OCI-M1 (cell line): ENCODE measurements at regions not wholly inside any gene's neighbourhood (a gene's known extent, or its start where the extent isn't known, plus 50 kb on each side); places are given as distances from the start of the nearest gene placed in this dataset.
"Not testable (repeated sequence)": the region's sequence is repeated elsewhere in the genome, so short reads cannot be mapped to it uniquely, and the experiment has no call there.

Experiments used
- DNase-seq: peaks from one replicate; lab custom pipeline; 2025; lab: John Stamatoyannopoulos, UW

DNA sequence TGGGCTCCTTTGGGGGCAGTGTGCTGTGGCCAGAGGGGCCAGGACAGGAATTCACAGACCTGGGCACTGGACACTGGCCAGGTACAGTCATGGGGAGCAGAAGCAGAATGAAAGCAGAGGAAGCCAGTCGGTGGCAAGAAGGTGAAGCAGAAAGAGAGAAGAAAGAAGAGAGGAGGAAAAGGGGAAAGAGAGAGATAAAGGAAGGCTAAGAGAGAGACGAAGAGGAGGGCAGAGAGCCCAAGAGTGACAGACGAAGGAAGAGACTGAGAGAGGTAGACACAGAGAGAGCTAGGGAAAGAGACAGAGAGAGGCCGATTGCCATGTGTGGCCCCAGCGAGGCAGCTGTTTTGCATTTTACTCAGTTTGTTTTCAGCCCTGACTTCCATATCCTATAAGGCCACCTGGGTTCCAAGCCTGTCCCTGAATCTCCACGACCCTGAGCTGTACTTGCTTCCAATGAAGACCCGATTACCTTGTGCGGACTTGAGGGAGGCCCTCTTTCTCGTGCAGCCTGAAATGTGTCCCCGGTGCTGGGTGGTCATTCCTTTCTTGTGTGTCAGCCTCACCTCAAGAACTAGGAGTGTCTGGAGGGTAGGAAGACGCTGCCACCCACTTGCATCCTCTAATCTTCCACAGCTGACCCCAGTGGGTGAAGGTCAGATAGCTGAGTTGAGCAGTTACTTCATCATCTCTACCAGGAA, 73.9 kb downstream of the LSM3 start:
- DNase-seq = no peak

DNA sequence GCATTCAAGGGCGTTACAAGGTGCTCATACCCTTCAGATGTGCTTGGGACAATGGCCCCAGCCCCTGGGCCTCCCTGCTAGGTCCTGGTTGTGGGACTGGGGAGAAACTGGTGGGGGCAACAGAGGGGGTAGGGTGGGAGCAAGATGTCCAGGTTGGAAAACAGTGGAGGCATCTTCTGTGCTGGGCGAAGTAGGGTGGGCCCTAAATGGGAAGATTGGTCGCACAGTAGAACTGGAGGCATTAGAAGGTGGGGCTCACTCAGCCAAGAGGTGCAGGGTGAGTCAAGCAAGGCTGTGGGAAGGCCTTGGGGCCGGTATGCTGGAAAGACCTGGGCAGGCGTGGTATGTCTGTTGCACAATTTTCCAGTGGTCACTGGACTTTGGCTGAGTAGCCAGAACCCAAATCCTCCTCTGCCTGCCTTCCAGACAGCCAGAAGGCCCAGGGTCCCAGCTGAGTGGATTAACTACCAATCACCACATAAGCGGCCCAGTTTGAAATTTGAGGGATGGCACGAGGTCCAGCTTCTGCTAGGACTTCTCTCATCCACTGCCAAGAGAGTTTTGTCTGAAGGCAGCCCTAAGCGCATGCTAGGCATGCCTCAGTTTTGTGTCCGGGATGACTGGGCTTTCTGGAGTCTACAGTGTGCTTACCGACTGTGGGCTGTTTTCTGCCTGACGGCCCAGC, 74.5 kb downstream of the LSM3 start:
- DNase-seq = no peak

DNA sequence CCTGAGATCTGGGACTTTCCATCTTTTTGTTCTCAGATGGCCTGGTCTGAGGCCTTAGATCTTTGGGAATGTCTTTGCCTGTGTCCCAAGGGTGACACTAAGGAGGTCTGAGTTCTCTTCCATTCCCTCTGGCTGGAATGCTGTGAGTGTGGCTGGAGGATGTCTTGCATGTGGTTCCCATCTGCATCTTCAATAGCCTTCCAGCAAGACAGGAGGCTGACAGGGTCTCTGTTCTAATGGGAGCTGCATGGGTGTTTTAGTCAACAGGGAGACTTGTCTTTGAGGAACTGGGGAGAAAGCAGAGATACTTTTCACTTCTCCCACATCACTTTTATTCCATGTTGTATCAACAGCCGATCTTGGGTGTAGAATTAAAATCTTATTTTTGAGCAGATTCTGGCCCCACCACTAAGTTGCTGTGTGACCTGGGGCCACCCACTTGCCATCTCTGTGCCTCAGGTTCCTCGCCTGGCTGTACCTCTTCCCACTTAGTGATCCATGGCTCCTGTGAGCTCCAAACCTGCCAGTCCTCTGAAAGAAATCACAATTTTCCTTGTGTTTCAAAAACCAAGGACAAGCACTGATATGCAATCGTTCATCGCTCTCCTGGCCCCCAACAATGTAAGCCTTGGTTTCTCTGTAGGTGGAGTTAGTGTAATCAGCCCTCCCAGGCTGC, 75.2 kb downstream of the LSM3 start:
- DNase-seq = no peak

DNA sequence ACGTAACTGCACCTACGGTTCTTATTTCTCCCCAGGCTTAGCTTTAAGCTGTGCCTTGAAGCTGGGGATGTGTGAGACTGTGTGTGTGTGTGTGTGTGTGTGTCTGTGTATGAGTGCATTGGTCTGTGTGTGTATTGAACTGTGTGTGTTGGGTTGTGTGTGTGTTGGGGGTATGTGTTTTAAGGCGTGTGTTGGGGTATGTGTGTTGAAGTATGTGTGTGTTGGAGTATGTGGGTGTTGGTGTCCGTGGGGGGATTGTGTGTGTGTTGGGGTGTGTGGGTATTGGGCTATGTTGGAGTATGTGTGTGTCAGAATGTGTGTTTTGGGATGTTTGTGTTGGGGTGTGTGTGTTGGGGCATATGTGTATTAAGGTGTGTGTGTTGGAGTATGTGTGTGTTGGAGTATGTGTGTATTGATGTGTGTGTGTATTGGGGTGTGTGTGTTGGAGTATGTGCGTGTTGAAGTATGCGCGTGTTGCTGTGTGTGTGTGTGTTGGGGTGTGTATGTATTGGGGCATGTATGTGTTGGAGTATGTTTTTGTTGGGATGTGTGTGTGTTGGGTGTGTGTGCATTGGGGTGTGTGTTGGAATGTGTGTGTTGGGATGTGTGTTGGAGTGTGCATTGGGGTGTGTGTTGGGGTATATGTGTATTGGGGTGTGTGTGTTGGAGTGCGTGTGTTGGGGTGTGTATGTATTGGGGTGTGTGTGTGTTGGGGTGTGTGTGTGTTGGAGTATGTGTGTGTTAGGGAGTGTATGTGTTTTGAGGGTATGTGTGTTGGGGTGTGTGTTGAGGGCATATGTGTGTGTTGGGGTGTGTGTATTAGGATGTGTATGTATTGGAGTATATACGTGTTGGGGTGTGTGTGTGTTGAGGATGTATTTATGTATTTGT, 76.4 kb downstream of the LSM3 start:
- DNase-seq = no peak

DNA sequence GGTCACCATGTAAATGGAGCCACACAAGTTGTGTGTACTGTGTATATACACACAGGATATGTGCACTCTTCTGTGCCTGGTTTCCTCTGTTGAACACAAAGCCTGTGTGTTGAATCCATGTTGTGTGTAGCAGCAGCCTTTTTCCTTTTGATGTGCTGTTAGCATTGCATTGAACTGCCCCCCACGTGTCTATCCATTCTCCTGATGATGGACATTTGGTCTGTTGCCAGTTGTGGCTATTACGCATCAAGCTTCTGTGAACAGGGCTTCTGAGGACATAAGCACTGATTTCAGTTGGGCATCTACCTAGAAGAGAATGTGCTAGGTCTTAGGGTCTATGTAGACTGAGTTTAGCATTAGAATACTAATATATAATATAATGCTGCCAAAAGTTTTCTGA, 77.4 kb downstream of the LSM3 start:
- DNase-seq = no peak

DNA sequence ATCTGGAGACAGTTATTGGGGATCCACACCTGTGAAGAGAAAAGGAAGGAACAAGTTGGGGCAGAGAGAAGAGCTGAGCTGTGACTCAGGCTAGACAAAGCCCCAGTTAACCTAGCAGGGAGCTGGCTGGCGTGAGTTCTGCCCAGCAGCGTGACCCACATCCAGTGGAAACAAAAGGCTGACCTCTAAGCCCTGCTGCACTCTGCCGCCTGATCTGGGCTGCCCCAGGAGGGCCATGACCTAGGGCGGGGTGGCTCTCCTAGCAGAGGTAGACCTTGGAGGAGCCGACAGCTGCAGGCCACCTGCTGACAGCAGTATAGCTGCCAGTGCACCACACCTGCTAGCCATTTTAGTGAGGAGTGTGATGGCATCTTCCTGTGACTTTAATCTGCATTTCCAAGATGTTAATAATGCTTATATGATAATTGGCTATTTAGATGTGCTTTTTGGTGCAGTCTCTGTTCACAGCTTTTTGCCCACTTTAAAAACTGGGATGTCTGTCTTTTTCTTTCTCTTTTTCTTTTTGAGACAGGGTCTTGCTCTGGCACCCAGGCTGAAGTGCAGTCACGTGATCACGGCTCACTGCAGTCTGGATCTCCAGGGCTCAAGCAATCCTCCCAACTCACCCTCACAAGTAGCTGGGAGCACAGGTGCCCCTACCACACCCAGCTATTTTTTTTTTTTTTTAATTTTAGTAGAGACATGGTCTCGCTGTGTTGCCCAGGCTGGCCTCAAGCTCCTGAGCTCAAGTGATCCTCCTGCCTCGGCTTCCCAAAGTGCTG, 78.1 kb downstream of the LSM3 start:
- no peak for DNase-seq

DNA sequence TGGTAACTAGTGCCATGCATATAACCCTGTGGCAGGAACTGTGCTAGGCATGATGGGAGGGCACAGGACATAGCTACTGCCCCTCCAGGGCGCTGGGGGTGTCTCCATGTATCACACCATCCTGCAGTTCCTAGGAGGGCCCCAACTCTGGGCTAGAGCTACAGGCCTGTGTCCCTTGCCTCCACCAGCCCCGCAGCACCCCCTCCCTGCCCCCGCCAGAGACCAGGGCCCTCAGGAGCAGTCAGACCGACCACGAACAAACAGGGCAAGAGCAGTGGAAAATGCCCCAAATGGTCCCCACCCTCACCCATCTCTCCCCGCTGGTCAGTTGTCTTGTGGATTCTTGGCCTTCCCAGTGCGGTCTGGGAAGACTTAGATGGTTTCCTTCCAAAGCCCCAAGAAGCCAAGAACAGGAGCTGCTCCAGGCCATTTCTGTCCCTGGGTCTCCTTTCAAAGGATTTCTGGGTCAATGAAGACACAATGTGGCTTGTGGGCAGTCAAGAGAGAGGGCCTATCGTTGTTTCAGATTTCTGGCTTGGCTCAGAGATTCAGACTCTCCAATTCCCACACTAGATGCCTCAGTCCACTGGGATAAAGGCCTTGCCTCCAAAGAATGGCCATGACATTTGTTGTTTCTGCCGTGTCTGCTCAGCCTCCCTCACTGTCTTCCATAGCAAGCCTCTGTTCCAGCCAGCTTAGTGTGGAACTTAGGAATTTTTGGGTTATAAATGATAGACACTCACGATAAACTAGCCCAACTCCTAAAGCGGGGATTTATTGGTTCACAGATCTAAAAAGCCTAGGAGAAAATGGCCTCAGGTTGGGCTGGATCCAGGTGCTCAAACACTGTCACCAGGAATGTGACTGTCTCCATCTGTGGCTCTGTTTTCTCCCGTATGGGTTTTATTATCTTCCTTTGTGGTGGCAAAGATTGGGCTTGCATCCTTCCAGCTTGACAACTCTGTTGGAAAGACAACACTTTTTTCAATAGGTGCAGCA, 80.6 kb downstream of the LSM3 start:
- no peak for DNase-seq

DNA sequence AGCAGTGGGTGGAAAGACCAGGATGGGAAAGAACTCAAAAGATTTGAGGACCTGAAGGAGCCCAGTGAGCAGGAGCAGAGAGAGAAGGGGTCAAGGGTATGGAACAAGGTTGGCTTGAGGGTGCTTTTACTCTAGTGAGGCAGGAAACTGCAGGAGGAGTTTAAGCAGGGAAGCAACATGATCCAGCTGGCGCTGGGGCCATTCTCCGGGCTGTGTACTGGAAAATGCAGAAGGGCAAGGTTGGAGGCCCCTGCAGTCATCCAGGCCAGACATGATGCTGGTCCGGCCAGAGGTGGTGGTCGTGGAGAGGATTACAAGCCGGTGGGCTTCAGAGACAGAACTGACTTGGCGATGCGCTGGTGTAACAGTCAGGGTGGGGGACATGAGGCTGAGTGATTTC, 81.8 kb downstream of the LSM3 start:
- DNase-seq = no peak

DNA sequence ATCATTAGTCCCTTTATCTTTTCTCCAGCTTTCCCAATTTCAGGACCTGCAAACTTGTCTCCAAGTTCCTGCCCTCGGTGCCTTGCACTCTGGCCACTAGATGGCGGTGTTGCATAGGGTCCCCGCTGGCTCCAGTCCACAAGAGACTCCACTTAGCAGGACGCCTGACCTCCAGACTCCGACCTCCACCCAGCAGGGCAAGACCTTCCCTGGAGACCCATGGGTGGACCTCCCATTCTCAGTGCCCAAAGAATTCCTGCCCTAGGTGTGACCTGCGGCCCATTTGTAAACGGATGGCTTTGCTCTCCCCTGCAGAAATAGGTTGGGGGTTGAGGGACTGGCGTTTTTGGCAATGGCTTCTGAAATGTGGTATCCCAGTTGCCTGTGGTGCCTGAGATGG, 82.6 kb downstream of the LSM3 start:
- peak; percentile 89 for DNase-seq

DNA sequence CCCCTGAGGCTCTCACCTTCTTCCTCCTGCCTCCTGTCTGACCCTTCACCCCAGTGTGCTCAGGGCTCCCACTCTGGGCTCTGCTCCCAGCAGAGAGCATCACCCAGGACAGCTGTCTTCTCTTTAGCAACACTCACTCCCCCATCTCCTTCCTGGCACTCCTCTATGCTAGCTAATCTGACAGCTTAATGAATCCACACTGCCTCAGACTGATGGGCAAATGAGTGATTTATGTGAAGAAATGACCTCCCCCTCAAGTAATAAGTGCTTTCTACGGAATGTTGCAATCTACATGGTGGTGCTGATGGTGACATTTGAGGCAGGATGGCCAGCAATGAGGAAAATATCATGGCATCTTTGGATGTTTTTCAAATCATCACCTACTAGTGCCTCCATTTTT, 83.6 kb downstream of the LSM3 start:
- DNase-seq = no peak

DNA sequence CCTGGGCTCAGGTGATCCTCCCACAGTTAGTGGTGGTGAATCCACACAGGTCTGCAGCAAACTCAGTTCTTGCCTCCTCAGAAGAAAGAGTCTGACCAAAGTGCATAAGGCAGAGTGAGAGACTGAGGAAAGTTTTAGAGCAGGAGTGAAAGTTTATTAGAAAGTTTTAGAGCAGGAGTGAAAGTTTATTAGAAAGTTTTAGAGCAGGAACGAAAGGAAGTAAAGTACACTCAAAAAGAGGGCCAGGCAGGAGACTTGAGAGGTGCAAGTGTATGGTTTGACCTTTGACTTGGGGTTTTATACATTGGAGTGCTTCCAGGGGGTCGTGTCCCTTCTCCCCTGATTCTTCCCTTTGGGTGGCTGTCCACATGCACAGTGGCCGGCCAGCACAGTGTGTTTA, 84.2 kb downstream of the LSM3 start:
- DNase-seq = no peak

DNA sequence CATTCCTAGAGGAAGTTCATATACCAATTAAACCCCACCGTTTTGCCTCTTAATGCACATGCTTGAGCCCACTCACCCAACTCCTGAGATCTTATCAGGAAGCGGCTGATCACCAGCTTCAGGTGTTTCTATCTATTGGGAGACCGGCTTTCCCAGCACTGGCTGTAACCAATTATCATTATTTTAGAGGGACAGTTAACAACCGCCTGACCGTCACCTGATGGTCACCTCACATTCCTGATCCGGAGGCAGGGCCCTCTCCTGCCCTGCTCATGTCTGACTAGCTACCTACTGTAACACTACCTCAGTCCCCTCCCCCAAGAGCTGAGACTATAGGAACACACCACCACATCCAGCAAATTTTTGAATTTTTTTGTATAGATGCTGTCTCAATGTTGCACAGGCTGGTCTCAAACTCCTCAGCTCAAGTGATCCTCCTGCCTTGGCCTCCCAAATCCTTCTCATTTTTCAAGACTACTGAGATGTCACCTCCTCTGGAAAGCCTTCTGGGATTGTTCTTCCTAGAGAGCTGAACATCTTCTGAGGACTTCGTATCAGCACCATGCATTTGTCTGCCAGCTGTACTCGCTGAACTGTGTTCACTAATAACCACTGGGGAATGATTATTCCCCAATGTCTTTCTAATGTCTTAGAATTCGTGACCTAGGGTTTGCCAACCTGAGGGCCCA, 84.8 kb downstream of the LSM3 start:
- no peak for DNase-seq

DNA sequence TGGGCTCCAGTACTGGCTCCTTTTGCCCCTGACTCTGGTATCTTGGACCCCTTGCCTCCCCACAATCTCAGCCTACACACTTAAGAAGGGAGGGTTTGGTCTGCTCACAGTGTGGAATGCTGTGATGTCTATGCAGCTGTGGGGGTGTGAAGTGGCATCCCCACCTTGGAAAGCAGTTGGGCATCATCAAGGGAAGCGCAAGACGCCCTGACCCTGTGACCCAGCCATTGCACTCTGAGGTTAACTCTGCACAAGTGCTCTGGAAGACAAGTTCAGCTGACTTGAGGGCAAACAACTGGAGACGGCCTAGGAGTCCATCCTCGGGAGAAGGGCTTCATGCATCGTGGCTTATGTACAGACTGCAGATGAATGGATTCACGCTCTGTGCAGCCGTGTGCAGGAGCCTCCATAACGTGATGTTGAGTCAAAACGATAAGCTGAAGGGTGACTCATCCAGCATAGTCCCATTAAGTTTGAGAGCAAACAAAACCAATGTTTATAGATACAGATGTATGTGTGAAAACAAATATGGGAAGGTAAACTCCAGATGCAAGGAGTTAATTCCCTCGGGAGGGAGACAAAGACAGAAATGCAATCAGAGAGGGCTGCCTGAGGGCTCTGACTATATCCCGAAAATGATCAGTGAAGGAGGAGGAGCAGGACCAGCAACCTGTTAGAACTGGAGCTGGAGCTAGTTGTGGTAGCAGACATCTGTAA, 86.8 kb downstream of the LSM3 start:
- no peak for DNase-seq

DNA sequence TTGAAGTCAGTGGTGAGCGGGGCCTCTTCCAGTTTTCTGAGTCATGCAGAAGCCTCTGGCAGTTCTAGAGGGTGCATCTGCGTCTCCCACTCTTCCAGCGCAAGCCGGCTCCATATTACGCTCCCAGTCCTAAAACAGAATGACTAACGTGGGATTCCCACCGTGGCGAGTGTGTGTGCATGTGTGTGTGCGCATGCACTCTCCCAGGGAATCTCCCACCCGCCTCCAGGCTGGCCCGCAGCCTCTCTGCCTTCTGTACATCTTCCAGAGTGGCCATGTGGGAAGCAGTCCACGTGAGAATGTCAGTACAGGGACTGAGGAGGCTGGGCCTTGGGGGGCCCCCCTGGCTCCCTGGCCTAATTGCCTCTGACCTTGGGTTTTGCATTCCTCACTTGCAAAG, 87.7 kb downstream of the LSM3 start:
- DNase-seq = no peak

DNA sequence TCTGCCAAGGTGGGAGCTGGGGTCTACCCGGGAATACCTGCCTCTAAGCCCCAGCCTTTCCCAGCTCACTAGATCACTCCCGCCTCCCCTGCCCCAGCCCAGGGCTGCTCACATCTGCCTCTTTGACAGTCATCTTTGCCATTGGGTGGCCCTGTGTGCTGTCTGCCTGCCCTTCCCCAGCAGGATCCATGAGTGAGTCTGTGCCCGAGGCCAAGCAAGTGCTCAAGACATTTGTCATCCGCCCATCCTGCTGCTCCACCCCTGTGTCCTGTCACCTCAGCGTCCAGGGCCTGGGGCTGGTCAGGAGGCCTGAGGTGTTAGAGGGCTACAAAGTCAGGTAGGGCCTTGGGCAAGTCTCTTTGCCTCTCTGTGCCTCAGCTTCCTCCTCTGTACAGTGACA, 89.4 kb downstream of the LSM3 start:
- DNase-seq = no peak

DNA sequence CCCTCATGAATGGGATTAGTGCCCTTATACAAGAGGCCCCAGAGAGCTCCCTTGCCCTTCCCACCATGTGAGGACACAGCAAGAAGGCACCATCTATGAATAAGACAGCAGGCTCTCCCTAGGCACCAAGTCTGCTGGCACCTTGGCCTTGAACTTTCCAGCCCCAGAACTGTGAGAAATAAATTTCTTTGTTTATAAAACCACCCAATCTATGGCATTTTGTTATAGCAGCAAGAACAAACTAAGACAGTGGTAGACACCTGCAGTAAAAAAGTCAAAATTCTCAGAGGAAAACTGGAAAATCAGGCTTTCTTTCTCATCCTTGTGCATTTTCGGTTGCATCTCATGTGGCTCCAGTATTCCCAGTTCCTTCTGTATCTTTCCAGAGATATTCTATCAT, 90.3 kb downstream of the LSM3 start:
- no peak for DNase-seq

DNA sequence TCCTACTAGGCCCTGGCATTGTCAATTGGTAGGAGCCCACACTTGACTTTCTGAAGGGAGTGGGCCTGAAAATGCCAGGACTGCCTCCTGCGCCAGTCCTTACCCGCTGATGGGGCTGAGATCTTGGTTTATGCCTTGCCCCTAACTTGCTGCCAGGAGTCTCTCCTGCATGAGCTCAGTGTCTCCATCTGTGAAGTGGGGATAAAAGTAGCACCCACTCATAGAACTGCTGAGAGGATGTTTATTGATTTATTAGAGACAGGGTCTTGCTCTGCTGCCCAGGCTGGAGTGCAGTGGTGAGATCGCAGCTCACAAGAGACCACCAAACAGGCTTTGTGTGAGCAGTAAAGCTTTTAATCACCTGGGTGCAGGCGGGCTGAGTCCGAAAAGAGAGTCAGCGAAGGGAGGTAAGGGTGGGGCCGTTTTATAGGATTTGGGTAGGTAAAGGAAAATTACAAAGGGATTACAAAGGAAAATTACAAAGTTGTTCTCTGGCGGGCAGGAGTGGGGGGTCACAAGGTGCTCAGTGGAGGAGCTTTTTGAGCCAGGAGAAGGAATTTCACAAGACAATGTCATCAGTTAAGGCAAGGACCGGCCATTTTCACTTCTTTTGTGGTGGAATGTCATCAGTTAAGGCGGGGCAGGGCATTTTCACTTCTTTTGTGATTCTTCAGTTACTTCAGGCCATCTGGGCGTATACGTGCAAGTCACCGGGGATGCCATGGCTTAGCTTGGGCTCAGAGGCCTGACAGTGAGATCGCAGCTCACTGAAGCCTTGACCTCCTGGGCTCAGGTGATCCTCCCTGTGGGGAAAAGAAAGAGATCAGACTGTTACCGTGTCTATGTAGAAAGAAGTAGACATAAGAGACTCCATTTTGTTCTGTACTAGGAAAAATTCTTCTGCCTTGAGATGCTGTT, 93.7 kb downstream of the LSM3 start:
- not testable (repeated sequence) for DNase-seq

DNA sequence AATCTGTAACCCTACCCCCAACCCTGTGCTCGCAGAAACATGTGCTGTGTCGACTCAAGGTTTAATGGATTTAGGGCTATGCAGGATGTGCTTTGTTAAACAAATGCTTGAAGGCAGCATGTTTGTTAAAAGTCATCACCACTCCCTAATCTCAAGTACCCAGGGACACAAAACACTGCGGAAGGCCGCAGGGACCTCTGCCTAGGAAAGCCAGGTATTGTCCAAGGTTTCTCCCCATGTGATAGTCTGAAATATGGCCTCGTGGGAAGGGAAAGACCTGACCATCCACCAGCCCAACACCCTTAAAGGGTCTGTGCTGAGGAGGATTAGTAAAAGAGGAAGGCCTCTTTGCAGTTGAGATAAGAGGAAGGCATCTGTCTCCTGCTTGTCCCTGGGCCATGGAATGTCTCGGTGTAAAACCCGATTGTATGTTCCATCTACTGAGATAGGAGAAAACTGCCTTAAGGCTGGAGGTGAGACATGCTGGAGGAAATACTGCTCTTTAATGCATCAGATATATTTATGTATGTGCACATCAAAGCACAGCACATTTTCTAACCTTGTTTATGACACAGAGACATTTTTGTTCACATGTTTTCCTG, 94.4 kb downstream of the LSM3 start:
- peak; percentile 38 for DNase-seq
